NCI-H510A treated with DMSO at 0.1 percent for 48 hours (cell line): ENCODE measurements at regions not wholly inside any gene's neighbourhood (a gene's known extent, or its start where the extent isn't known, plus 50 kb on each side); places are given as distances from the start of the nearest gene placed in this dataset.
"Not testable (repeated sequence)": the region's sequence is repeated elsewhere in the genome, so short reads cannot be mapped to it uniquely, and the experiment has no call there.

Experiments
- DNase-seq: peaks from one replicate; lab custom pipeline; 2025; lab: John Stamatoyannopoulos, UW

- no peak for DNase-seq
Measured at GRCh38 chr11:106278391-106278790, 200.9 kb downstream of the AASDHPPT start.

DNA sequence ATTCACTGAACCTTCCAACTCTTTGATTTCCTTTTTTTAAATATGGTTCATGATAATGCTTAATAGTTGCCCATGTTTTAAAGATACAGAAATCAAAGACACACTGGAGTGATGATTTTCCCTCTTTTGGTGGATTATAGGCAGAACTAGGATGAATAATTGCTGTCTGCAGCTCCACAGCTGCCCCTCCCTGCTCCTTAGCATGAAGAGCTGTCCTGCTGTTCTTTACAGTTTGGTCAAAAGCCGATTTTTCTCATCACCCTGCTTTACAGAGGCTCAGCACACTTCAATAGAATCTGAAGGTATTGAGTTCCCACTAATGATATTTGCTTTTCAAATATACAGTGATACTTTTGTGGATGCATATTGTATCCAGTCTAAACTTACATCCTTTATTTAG, 202.6 kb downstream of the AASDHPPT start:
- no peak for DNase-seq

GRCh38 chr11:106281455-106282173, 204.2 kb downstream of the AASDHPPT start:
- DNase-seq = no peak

- no peak for DNase-seq
Measured at GRCh38 chr11:106286881-106287504, 209.5 kb downstream of the AASDHPPT start.

- no peak for DNase-seq
Measured at GRCh38 chr11:106288057-106288456, 210.6 kb downstream of the AASDHPPT start.

GRCh38 chr11:106288822-106289387, 211.4 kb downstream of the AASDHPPT start:
- DNase-seq = no peak

DNA sequence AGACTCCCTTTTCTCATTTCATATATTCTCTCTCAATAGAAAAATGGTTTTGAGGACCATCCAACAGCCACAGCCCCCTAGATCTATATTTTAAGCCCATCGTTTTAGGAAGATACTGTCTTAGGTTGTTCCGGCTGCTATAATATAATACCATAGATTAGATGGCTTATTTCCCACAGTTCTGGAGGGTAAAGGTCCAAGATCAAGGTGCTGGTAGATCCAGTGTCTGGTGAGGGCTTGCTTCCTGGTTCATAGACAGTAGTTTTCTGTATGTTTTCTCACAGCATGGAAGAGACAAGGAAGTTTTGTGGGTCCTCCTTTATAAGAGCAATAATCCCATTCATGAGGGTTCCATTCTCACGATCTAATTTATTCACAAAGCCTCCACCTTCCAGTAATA, 215.1 kb downstream of the AASDHPPT start:
- DNase-seq = no peak

DNA sequence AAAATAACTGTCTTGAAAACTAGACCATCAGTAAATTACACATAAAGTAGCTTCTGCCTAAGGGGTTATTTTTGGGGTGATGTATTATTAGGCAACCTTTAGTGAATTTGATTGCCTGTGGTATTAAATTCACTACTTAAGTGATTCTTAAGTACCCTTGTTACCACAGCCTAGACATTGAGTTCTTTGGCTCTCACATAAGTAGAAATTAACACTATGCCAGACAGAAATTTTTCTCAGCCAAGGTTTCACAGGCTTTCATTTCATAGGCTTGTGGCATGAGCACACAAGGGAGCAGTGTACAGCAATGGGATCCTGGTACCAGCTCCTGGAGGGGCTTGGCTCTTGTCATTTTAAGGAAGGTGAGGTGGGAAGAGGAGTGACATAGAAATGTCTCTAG, 218.5 kb downstream of the AASDHPPT start:
- no peak for DNase-seq

GRCh38 chr11:106302416-106302815, 225.0 kb downstream of the AASDHPPT start:
- DNase-seq = no peak

- DNase-seq = no peak
Measured at GRCh38 chr11:106304274-106304673, 226.8 kb downstream of the AASDHPPT start.

DNA sequence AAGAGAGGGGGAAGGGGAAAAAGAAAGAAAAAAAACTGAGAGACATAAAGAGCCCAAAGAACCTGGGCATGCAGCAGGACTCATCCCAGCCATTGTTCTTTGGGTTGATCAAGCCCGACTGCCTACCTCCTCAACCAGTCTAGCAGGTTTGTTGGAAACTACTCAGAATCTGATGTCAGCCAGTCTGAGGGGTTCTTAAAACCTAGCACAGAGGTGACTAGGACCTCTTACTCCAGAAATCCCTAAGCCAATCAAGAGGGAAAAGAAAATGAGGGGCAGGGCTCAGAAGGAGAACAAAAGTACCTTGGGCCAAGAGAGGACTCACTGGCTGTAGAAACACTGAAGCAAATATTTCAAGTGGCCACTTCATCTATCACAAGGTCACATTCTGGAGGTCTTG, 228.0 kb downstream of the AASDHPPT start:
- no peak for DNase-seq

GRCh38 chr11:106306942-106307341, 229.5 kb downstream of the AASDHPPT start:
- no peak for DNase-seq

GRCh38 chr11:106309070-106309684, 231.7 kb downstream of the AASDHPPT start:
- DNase-seq = no peak

GRCh38 chr11:106311531-106312230, 234.2 kb downstream of the AASDHPPT start:
- no peak for DNase-seq

DNA sequence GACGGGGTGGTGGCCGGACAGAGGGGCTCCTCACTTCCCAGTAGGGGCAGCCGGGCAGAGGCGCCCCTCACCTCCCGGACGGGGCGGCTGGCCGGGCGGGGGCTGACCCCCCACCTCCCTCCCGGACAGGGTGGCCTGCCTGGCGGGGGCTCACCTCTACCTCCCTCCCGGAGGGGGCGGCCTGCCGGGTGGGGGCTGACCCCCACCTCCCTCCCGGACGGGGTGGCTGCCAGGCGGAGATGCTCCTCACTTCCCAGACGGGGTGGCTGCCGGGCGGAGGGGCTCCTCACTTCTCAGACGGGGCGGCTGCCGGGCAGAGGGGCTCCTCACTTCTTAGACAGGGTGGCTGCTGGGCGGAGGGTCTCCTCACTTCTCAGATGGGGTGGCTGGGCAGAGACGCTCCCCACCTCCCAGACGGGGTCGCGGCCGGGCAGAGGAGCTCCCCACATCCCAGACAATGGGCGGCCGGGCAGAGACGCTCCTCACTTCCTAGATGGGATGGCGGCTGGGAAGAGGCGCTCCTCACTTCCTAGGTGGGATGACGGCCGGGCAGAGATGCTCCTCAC, 239.8 kb downstream of the AASDHPPT start:
- not testable (repeated sequence) for DNase-seq

GRCh38 chr11:106321601-106322000, 244.1 kb downstream of the AASDHPPT start:
- no peak for DNase-seq

- no peak for DNase-seq
Measured at GRCh38 chr11:106322106-106322505, 244.6 kb downstream of the AASDHPPT start.

DNA sequence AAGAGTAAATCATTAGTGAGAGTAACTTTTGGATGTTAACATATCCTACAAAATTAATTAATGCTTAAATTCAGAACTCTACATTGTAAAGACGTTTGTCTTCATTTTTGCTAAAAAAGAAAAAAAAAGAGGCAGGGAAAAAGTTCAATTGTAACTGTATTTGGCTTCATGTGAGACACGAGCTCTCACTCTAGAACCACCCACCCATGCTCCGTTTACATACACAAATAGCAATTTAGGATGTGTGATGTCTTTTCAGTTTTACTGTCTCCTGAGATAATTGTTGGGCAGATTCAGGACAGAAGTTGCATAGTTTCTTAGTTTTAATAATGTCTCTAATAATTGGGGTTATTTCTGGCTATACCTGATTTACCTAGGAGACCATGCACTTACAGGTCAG, 248.6 kb downstream of the AASDHPPT start:
- no peak for DNase-seq

GRCh38 chr11:106327134-106327533, 249.7 kb downstream of the AASDHPPT start:
- no peak for DNase-seq

DNA sequence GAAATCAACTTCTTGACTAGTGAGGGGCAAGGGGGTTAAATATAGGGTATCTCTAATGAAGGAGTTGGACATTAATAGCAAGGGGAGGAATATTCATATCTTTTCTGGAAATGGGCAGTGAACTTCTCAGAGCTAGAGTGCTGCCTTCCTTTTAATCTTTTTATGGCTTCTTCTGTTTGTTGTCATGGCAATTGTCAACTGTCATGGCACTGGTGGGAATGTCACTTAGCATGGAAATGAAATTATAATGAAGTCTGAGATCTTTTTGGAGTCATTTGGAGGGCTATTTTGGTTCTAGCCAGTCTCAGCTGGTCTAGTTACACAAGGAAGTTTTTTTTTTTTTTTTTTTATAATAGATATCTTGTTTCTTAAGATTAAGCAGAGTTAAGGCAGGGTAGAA, 250.2 kb downstream of the AASDHPPT start:
- DNase-seq = no peak

DNA sequence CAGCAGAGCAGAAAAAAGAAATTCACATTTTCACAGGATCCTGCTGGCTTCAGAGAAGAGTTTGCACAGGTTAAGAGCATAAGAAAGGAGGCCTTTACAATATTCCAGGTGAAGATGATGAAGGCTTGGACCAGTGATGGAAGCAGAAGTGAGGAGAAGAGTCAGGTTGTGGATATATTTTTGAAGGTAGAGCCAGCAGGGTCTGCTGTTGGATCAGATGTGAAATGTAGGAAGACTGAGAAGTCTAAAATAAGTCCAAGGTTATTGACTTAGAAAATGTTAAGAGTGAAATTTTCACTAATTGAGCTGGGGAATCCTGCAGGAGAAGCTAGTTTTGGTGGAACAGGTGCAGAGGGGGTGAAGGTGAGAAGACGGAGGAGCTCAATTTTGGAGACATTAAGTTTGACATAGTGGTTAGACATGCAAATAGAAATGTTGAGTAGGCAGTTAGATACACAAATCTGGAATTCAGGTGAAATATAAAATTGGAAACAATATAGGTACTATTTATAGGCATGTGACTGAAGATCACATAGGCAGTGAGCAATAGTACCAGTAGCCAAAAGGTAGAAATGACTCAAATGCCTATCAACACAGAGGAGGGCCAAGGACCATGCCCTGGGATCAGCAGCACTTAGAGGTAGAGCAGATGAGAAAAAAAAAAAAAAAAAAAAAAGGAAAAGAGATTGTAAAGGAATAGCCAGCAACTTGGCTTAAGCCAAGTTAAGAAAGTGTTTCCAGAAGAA, 252.0 kb downstream of the AASDHPPT start:
- no peak for DNase-seq
